Esophagus muscularis mucosa (tissue), 4 donors: ENCODE measurements at regions not wholly inside any gene's neighbourhood (a gene's known extent, or its start where the extent isn't known, plus 50 kb on each side); places are given as distances from the start of the nearest gene placed in this dataset.
A peak's percentile ranks its signal among the peaks of the same experiment; 100 is the strongest.

Experiments
- DNase-seq: peaks from one replicate; pipeline ENCODE4 v3.0.0-alpha.2; 2017; ENCODE audit errors: extremely low spot score
- H3K27ac ChIP-seq, 4 donors: fragments of 200-600 bp; sonication (generic); replicated peaks in 1 of 4; 1 replicate in 3 of 4; 2 replicates in 1 of 4; pipeline ENCODE4 v1.5.1; 2016 to 2019; ENCODE audit warnings: mild to moderate bottlenecking in 1 of 4
- H3K27me3 ChIP-seq, 4 donors: fragments of 200-600 bp; sonication (generic); one replicate each; pipeline versions ENCODE4 v1.5.1 to v1.6.0; 2016 to 2019
- H3K36me3 ChIP-seq, 4 donors: fragments of 200-600 bp; sonication (generic); one replicate each; pipeline ENCODE4 v1.5.1; 2016 to 2019
- H3K4me1 ChIP-seq, 4 donors: fragments of 200-600 bp; sonication (generic); one replicate each; pipeline ENCODE4 v1.5.1; 2016 to 2019
- H3K4me3 ChIP-seq, 4 donors: fragments of 200-600 bp; sonication (generic); 1 replicate in 2 of 4; 2 replicates in 2 of 4; pipeline ENCODE4 v1.5.1; 2016 to 2019; ENCODE audit warnings: mild to moderate bottlenecking in 4 of 4, moderate library complexity in 1 of 4
- H3K9me3 ChIP-seq, 4 donors: fragments of 200-600 bp; sonication (generic); 1 replicate in 3 of 4; 2 replicates in 1 of 4; pipeline ENCODE4 v1.5.1; 2016 to 2019
- EP300 ChIP-seq: sonication (generic); formaldehyde crosslinking; IDR thresholded peaks from one replicate; pipeline ENCODE4 v1.6.1; 2017; ENCODE audit warnings: antibody characterized with exemption
- POLR2A ChIP-seq: fragments of 450-650 bp; IDR thresholded peaks from one replicate; pipeline ENCODE4 v1.6.1; 2017; ENCODE audit warnings: antibody characterized with exemption, moderate library complexity, mild to moderate bottlenecking, low read depth
- POLR2AphosphoS5 ChIP-seq, 2 donors: sonication (generic); formaldehyde crosslinking; IDR thresholded peaks; one replicate each; pipeline ENCODE4 v1.6.1; 2017; ENCODE audit warnings: antibody characterized with exemption in 2 of 2
- WGBS: methylation state at CpG from one replicate; pipeline ENCODE4 v1.1.5; 2018; 5-methylcytosine and 5-hydroxymethylcytosine counted together
- intact Hi-C: fragments of 100-400 bp; cut with DNase I; formaldehyde crosslinking; loops from one replicate; pipeline ENCODE4 v1.15.1; 2023
- TF ChIP-seq, protein P1 (sequence below), 3 experiments: fragments of 200-600 bp in 2 of 3; fragments of 450-650 bp in 1 of 3; sonication (generic) in 2 of 3; IDR thresholded peaks; one replicate each; pipeline ENCODE4 v1.5.1; 2017 to 2019; ENCODE audit warnings: antibody characterized with exemption in 3 of 3, mild to moderate bottlenecking in 2 of 3, moderate library complexity in 1 of 3

DNA sequence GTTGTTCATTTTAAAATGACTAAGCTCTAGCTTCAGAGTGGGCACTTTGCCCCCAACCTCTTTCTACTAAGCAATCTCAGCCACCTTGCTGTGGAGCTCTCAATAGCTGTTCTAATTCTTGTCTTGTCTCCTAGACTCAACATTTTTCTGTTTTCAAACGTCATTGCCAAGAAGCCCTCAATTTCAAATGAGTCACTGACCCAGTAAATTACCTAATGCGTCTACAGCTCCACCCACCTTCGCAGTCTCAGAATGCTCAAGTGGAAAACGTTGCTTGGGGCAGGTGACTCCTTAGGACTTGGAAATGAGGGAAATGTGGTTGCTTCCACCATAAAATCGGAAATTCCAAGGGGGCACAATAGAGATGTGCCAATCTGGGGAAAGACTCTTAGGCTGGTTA, 59.0 kb downstream of the ING2 start:
- no peak for DNase-seq
- peak overlapping the region in 1 of 4 donors; percentile 3 for H3K27ac ChIP-seq
- H3K36me3 ChIP-seq, result no peaks in the 10 kb centered on the region
- H3K4me1 ChIP-seq, result peaks cover 0 to 11% (median 4%) of the 10 kb centered on the region in 4 donors
- no peak for TF ChIP-seq EP300
- TF ChIP-seq POLR2AphosphoS5 (IDR thresholded peaks at IDR 0.05), result peak; percentile 17 to 45
- H3K4me3 ChIP-seq, result no peak overlapping the region
- 70% methylated on average over 5 of the region's 5 CpGs for WGBS
- no peaks in the 10 kb centered on the region for H3K27me3 ChIP-seq
- no peaks in the 10 kb centered on the region for H3K9me3 ChIP-seq
- intact Hi-C loops, result no loop called here

DNA sequence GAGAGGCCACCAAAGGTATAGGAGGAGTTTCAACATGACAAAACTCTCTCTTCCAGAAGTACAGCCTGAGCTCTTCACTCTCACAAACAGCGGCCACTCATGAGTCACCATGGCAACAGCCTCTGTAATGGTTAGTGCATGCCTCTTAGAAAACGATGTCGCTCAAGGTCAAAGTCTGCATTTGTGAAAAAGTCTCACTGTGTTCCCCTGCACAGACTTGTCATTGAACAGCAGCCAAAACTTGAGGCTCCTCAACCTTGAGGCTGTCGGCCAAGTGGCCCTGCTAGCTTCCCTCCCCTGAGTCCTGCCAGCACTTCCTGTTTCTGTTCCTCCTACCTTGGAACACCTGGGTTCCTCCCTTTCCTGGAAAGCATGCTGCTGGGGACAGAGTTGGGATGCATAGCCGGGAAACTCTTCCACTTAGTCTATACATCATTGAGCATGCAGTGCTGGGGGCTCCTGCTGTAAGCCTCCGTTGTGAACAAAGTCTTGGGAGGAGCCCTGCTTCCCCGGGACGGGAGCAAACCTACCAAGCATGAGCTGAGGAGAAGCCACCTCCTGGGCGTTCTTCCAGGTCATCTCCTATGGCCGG, 66.6 kb downstream of the ING2 start:
- Histone ChIP-seq H3K4me3 (no peak overlapping the region), H3K36me3 (no peaks in the 10 kb centered on the region), H3K4me1 (peaks cover 6 to 20% (median 9%) of the 10 kb centered on the region in 4 donors), H3K9me3 (no peaks in the 10 kb centered on the region), H3K27me3 (no peaks in the 10 kb centered on the region), H3K27ac (no peak overlapping the region)
- intact Hi-C loops, result no loop called here
- 42% methylated on average over 10 of the region's 10 CpGs for WGBS
- DNase-seq, result no peak
- no peak for TF ChIP-seq EP300
- peak in 1 of 2 donors; percentile 28 for TF ChIP-seq POLR2AphosphoS5 (IDR thresholded peaks at IDR 0.05)

DNA sequence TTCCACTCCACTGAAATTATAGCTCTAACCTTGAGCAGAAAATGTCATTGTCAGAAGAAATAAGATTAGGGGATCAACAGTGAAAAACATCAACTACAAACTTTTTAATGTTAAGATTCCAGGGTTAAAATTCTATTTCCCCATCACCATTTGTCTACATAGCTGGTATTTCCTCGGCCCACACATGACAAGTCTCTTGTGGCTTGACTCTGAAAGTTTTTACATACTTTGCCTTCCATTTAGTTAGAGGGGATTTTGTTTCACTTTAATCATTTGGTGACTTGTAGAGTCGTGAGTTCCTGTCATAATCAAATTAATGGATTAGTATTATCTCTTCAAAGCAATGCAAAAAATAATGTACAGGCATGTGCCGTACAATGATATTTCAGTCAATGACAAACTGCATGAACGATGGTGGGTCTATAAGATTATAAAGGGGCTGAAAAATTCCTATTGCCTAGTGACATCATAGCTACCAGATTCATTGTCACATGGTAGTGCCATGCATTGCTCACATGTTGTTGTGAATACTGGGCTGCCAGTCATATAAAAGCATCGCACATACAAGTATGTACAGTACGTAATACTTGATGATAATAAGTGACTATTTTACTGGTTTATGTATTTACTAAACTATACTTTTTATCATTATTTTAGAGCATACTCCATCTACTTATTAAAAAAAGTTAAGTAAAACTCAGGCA, 72.0 kb downstream of the ING2 start:
- intact Hi-C loops, result no loop called here
- Histone ChIP-seq H3K36me3 (no peaks in the 10 kb centered on the region), H3K27me3 (no peaks in the 10 kb centered on the region), H3K4me1 (peaks cover 0 to 10% (median 0%) of the 10 kb centered on the region in 4 donors), H3K4me3 (no peak overlapping the region), H3K27ac (no peak overlapping the region), H3K9me3 (peaks cover 0 to 11% (median 5%) of the 10 kb centered on the region in 4 donors)
- DNase-seq, result no peak
- 82% methylated on average over 6 of the region's 6 CpGs for WGBS
- TF ChIP-seq EP300 (no peak), POLR2A (no peak), POLR2AphosphoS5 (IDR thresholded peaks at IDR 0.05) (no peak)
- TF ChIP-seq, protein P1, sequence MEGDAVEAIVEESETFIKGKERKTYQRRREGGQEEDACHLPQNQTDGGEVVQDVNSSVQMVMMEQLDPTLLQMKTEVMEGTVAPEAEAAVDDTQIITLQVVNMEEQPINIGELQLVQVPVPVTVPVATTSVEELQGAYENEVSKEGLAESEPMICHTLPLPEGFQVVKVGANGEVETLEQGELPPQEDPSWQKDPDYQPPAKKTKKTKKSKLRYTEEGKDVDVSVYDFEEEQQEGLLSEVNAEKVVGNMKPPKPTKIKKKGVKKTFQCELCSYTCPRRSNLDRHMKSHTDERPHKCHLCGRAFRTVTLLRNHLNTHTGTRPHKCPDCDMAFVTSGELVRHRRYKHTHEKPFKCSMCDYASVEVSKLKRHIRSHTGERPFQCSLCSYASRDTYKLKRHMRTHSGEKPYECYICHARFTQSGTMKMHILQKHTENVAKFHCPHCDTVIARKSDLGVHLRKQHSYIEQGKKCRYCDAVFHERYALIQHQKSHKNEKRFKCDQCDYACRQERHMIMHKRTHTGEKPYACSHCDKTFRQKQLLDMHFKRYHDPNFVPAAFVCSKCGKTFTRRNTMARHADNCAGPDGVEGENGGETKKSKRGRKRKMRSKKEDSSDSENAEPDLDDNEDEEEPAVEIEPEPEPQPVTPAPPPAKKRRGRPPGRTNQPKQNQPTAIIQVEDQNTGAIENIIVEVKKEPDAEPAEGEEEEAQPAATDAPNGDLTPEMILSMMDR (IDR thresholded peaks at IDR 0.05), result no peak

DNA sequence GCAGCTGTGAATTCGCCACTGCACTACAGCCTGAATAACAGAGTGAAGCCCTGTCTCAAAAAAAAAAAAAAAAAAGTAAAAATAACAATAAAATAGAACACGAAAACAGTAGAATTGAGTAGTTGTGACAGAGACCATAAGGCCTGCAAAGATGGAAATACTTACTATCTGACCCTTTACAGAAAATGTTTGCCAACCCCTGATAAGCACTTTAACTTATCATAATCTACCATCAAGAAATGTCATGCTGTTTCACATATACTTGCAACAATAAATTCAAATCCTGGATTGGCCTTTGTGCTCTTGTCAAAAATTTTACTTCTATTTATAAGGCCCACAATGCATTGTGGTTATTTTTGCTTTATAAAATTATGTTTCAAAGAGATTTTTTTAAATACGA, 75.5 kb downstream of the ING2 start:
- no peak for TF ChIP-seq EP300
- TF ChIP-seq POLR2AphosphoS5 (IDR thresholded peaks at IDR 0.05), result no peak
- TF ChIP-seq, protein P1 (IDR thresholded peaks at IDR 0.05), result no peak
- TF ChIP-seq POLR2A, result no peak
- peak; percentile 1 for DNase-seq
- H3K4me3 ChIP-seq, result no peak overlapping the region
- 96% methylated on average over 3 of the region's 3 CpGs for WGBS
- intact Hi-C loops, result no loop called here
- H3K27me3 ChIP-seq, result no peaks in the 10 kb centered on the region
- H3K36me3 ChIP-seq, result no peaks in the 10 kb centered on the region
- H3K27ac ChIP-seq, result no peak overlapping the region
- peaks cover 0 to 12% (median 5%) of the 10 kb centered on the region in 4 donors for H3K9me3 ChIP-seq
- no peaks in the 10 kb centered on the region for H3K4me1 ChIP-seq

DNA sequence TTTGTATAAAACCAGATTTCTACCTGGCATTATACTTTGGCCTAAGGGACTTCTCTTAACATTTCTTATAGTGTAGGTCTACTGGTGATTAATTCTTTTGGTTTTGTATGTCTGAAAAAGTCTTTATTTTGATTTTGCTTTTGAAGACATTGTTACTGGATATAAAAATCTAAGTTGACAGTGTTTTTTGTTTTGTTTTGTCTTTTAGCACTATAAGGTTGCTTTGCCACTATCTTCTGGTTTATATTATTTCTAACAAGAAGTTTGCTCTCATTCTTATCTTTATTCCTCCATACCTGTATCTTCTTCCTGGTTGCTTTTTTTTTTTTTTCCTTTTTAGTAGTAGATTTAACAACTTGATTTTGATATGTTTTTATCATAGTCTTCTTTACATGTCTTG, 76.0 kb downstream of the ING2 start:
- no peak for TF ChIP-seq EP300
- no peak for TF ChIP-seq POLR2A
- TF ChIP-seq POLR2AphosphoS5 (IDR thresholded peaks at IDR 0.05), result no peak
- TF ChIP-seq, protein P1 (IDR thresholded peaks at IDR 0.05), result no peak

More for the DNA sequence above, 76.0 kb downstream of the ING2 start:
- Histone ChIP-seq H3K27ac (no peak overlapping the region), H3K9me3 (peaks cover 0 to 12% (median 5%) of the 10 kb centered on the region in 4 donors), H3K4me3 (no peak overlapping the region), H3K4me1 (no peaks in the 10 kb centered on the region), H3K27me3 (no peaks in the 10 kb centered on the region), H3K36me3 (no peaks in the 10 kb centered on the region)
- no peak for DNase-seq
- intact Hi-C loops, result no loop called here
